WTC11 (cell line): ENCODE measurements at regions not wholly inside any gene's neighbourhood (a gene's known extent, or its start where the extent isn't known, plus 50 kb on each side); places are given as distances from the start of the nearest gene placed in this dataset.

ENCODE experiments used
- CBFB ChIP-seq: sonication (generic); formaldehyde crosslinking; IDR thresholded peaks from 2 replicates; pipeline ENCODE4 v1.8.1; 2022; ENCODE audit warnings: mild to moderate bottlenecking, low read depth, missing genetic modification reagents
- CTCF ChIP-seq: fragments of 200-600 bp; IDR thresholded peaks from 2 replicates; pipeline ENCODE4 v1.8.0; 2022; ENCODE audit warnings: antibody characterized with exemption
- FOXK1 ChIP-seq: sonication (generic); formaldehyde crosslinking; IDR thresholded peaks from 2 replicates; pipeline ENCODE4 v1.8.0; 2022; ENCODE audit warnings: mild to moderate bottlenecking, moderate library complexity, missing genetic modification reagents
- HMGXB4 ChIP-seq: sonication (generic); formaldehyde crosslinking; IDR thresholded peaks from 2 replicates; pipeline ENCODE4 v1.8.1; 2023; ENCODE audit warnings: mild to moderate bottlenecking, moderate library complexity, missing genetic modification reagents
- PRRX2 ChIP-seq: fragments of 250-450 bp; sonication (Bioruptor Pico); IDR thresholded peaks from 2 replicates; pipeline ENCODE4 v1.8.0; 2021; ENCODE audit warnings: mild to moderate bottlenecking
- SP1 ChIP-seq: sonication (generic); formaldehyde crosslinking; conservative IDR thresholded peaks from 2 replicates; pipeline ENCODE4 v1.8.1; 2022; ENCODE audit warnings: missing genetic modification reagents
- ZNF263 ChIP-seq: sonication (generic); formaldehyde crosslinking; IDR thresholded peaks from 2 replicates; pipeline ENCODE4 v1.8.1; 2022; ENCODE audit warnings: low read depth, mild to moderate bottlenecking, moderate library complexity, missing genetic modification reagents
- TF ChIP-seq, protein P1 (sequence below): sonication (generic); formaldehyde crosslinking; IDR thresholded peaks from 2 replicates; pipeline ENCODE4 v1.8.1; 2022; ENCODE audit warnings: mild to moderate bottlenecking, moderate library complexity, missing genetic modification reagents
- TF ChIP-seq, protein P2 (sequence below): sonication (generic); formaldehyde crosslinking; conservative IDR thresholded peaks from 2 replicates; pipeline ENCODE4 v1.8.1; 2023; ENCODE audit warnings: mild to moderate bottlenecking, low read depth, missing genetic modification reagents, moderate library complexity

- no peak for TF ChIP-seq HMGXB4
- TF ChIP-seq CTCF: no peak
- TF ChIP-seq, protein P1, sequence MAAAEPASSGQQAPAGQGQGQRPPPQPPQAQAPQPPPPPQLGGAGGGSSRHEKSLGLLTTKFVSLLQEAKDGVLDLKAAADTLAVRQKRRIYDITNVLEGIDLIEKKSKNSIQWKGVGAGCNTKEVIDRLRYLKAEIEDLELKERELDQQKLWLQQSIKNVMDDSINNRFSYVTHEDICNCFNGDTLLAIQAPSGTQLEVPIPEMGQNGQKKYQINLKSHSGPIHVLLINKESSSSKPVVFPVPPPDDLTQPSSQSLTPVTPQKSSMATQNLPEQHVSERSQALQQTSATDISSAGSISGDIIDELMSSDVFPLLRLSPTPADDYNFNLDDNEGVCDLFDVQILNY (CRISPR knock-in tag): no peak
- no peak for TF ChIP-seq SP1 (CRISPR knock-in tag)
- no peak for TF ChIP-seq CBFB (CRISPR knock-in tag)
- TF ChIP-seq, protein P2, sequence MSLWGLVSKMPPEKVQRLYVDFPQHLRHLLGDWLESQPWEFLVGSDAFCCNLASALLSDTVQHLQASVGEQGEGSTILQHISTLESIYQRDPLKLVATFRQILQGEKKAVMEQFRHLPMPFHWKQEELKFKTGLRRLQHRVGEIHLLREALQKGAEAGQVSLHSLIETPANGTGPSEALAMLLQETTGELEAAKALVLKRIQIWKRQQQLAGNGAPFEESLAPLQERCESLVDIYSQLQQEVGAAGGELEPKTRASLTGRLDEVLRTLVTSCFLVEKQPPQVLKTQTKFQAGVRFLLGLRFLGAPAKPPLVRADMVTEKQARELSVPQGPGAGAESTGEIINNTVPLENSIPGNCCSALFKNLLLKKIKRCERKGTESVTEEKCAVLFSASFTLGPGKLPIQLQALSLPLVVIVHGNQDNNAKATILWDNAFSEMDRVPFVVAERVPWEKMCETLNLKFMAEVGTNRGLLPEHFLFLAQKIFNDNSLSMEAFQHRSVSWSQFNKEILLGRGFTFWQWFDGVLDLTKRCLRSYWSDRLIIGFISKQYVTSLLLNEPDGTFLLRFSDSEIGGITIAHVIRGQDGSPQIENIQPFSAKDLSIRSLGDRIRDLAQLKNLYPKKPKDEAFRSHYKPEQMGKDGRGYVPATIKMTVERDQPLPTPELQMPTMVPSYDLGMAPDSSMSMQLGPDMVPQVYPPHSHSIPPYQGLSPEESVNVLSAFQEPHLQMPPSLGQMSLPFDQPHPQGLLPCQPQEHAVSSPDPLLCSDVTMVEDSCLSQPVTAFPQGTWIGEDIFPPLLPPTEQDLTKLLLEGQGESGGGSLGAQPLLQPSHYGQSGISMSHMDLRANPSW (CRISPR knock-in tag): no peak
- TF ChIP-seq FOXK1 (CRISPR knock-in tag): no peak
- TF ChIP-seq PRRX2 (CRISPR knock-in tag): no peak
- TF ChIP-seq ZNF263: no peak
Measured at GRCh38 chr2:7686016-7686385, 768.8 kb downstream of the RNF144A start.
